GM12891 (cell line): ENCODE measurements at regions not wholly inside any gene's neighbourhood (a gene's known extent, or its start where the extent isn't known, plus 50 kb on each side); places are given as distances from the start of the nearest gene placed in this dataset.

Source experiments
- POLR2A ChIP-seq: IDR thresholded peaks from 2 replicates; pipeline ENCODE4 v1.6.1; 2011; ENCODE audit warnings: low read depth, low read length, control low read depth
- POLR2AphosphoS5 ChIP-seq: IDR thresholded peaks from 2 replicates; pipeline ENCODE4 v1.6.1; 2011; ENCODE audit warnings: low read depth, low read length, control low read depth
- POU2F2 ChIP-seq: IDR thresholded peaks from 2 replicates; pipeline ENCODE4 v1.6.1; 2011; ENCODE audit warnings: low read depth, mild to moderate bottlenecking, control low read depth, low read length, moderate library complexity
- SPI1 ChIP-seq: IDR thresholded peaks from 2 replicates; pipeline ENCODE4 v1.6.1; 2011; ENCODE audit warnings: low read depth, low read length, control low read depth
- TAF1 ChIP-seq: IDR thresholded peaks from 2 replicates; pipeline ENCODE4 v1.6.1; 2011; ENCODE audit warnings: low read depth, low read length, control low read depth

GRCh38 chr2:138177693-138178092 lies 213.4 kb downstream of the HNMT start:
- TF ChIP-seq POLR2A (no peak), POLR2AphosphoS5 (no peak), SPI1 (no peak), TAF1 (no peak), POU2F2 (no peak)
